ENCODE measurements at regions not wholly inside any gene's neighbourhood (a gene's known extent, or its start where the extent isn't known, plus 50 kb on each side); places are given as distances from the start of the nearest gene placed in this dataset.
"Not testable (repeated sequence)": the region's sequence is repeated elsewhere in the genome, so short reads cannot be mapped to it uniquely, and the experiment has no call there.

GRCh38 chr10:61018146-61018545 lies 74.2 kb upstream of the RHOBTB1 start:
- Histone ChIP-seq H3K36me3 (no peaks in the 10 kb centered on the region), H3K4me3 (no peak overlapping the region), H3K9me3 (no peaks in the 10 kb centered on the region), H3K27ac (no peak overlapping the region), H3K27me3 (no peaks in the 10 kb centered on the region), H3K4me1 (no peaks in the 10 kb centered on the region)
- DNase-seq (no peak), ATAC-seq (no peak)
- intact Hi-C loops (cut with DNase I): no loop called here
- TF ChIP-seq POLR2A (IDR thresholded peaks at IDR 0.05) (no peak), CTCF (IDR thresholded peaks at IDR 0.05) (no peak)

GRCh38 chr10:61016630-61017029 lies 72.6 kb upstream of the RHOBTB1 start:
- intact Hi-C loops (cut with DNase I): no loop called here
- Histone ChIP-seq H3K27me3 (no peaks in the 10 kb centered on the region), H3K9me3 (no peaks in the 10 kb centered on the region), H3K27ac (no peak overlapping the region), H3K4me1 (no peaks in the 10 kb centered on the region), H3K36me3 (no peaks in the 10 kb centered on the region), H3K4me3 (no peak overlapping the region)
- TF ChIP-seq POLR2A (IDR thresholded peaks at IDR 0.05): no peak
- TF ChIP-seq CTCF (IDR thresholded peaks at IDR 0.05): no peak
- ATAC-seq: no peak
- DNase-seq: no peak
- WGBS (ENCODE audit: insufficient coverage, low coverage, low lambda C conversion rate, missing lambda C conversion rate): 84% methylated on average over 1 of the region's 1 CpG

- Histone ChIP-seq H3K9me3 (no peaks in the 10 kb centered on the region), H3K36me3 (no peaks in the 10 kb centered on the region), H3K4me3 (no peak overlapping the region), H3K27ac (no peak overlapping the region), H3K27me3 (no peaks in the 10 kb centered on the region), H3K4me1 (no peaks in the 10 kb centered on the region)
- intact Hi-C loops (cut with DNase I): no loop called here
- 33% methylated on average over 2 of the region's 2 CpGs for WGBS (ENCODE audit: insufficient coverage, low coverage, low lambda C conversion rate, missing lambda C conversion rate)
- DNase-seq (no peak), ATAC-seq (peak in 2 of 4 donors; percentile 28 to 42)
- TF ChIP-seq CTCF (IDR thresholded peaks at IDR 0.05) (no peak), POLR2A (IDR thresholded peaks at IDR 0.05) (no peak)
Observed at GRCh38 chr10:61016007-61016406, 72.0 kb upstream of the RHOBTB1 start.

- Histone ChIP-seq H3K36me3 (no peaks in the 10 kb centered on the region), H3K27ac (no peak overlapping the region), H3K9me3 (no peaks in the 10 kb centered on the region), H3K27me3 (no peaks in the 10 kb centered on the region), H3K4me3 (no peak overlapping the region), H3K4me1 (no peaks in the 10 kb centered on the region)
- intact Hi-C loops (cut with DNase I): no loop called here
- no peak for ATAC-seq
- no peak for DNase-seq
- WGBS (ENCODE audit: insufficient coverage, low coverage, low lambda C conversion rate, missing lambda C conversion rate): no CpG with 5 or more reads among the region's 1 CpG
- TF ChIP-seq CTCF (IDR thresholded peaks at IDR 0.05) (no peak), POLR2A (IDR thresholded peaks at IDR 0.05) (no peak)
Observed at GRCh38 chr10:61010863-61011262, 66.9 kb upstream of the RHOBTB1 start.

- H3K36me3 ChIP-seq; DNase-seq; H3K4me1 ChIP-seq; H3K4me3 ChIP-seq; intact Hi-C loops (cut with DNase I); H3K9me3 ChIP-seq; ATAC-seq; H3K27me3 ChIP-seq; H3K27ac ChIP-seq: not testable (repeated sequence)
- WGBS (ENCODE audit: insufficient coverage, low coverage, low lambda C conversion rate, missing lambda C conversion rate): 93% methylated on average over 2 of the region's 3 CpGs
Observed at GRCh38 chr10:61003069-61003468, 59.1 kb upstream of the RHOBTB1 start.

Measured in right lobe of liver (tissue), 6 donors.